ENCODE measurements at regions not wholly inside any gene's neighbourhood (a gene's known extent, or its start where the extent isn't known, plus 50 kb on each side); places are given as distances from the start of the nearest gene placed in this dataset.

DNA sequence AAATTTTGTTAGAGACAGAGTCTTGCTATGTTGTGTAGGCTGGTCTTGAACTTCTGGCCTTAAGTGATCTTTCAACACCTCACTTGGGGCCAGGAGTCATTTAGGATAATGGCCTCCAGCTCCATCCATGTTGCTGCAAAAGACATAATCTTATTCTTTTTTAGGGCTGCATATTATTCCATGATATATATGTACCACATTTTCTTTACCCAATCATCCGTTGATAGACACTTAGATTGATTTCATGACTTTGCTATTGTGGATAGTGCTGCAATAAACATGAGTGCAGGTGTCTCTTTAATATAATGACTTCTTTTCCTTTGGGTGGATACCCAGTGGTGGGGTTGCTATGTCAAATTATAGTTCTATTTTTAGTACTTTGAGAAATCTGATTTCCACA is 140.9 kb upstream of the LCORL start:
- TF ChIP-seq CTCF (IDR thresholded peaks at IDR 0.05) (no peak), POLR2A (IDR thresholded peaks at IDR 0.05) (no peak), POLR2AphosphoS5 (IDR thresholded peaks at IDR 0.05) (no peak), EP300 (IDR thresholded peaks at IDR 0.05) (no peak)

Data from sigmoid colon (tissue), 4 donors.